ENCODE measurements at regions not wholly inside any gene's neighbourhood (a gene's known extent, or its start where the extent isn't known, plus 50 kb on each side); places are given as distances from the start of the nearest gene placed in this dataset.

GRCh38 chr7:23981314-23981713 is 271.3 kb downstream of the STK31 start:
- TF ChIP-seq, protein P1, sequence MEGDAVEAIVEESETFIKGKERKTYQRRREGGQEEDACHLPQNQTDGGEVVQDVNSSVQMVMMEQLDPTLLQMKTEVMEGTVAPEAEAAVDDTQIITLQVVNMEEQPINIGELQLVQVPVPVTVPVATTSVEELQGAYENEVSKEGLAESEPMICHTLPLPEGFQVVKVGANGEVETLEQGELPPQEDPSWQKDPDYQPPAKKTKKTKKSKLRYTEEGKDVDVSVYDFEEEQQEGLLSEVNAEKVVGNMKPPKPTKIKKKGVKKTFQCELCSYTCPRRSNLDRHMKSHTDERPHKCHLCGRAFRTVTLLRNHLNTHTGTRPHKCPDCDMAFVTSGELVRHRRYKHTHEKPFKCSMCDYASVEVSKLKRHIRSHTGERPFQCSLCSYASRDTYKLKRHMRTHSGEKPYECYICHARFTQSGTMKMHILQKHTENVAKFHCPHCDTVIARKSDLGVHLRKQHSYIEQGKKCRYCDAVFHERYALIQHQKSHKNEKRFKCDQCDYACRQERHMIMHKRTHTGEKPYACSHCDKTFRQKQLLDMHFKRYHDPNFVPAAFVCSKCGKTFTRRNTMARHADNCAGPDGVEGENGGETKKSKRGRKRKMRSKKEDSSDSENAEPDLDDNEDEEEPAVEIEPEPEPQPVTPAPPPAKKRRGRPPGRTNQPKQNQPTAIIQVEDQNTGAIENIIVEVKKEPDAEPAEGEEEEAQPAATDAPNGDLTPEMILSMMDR (IDR thresholded peaks at IDR 0.05 in 2 of 3, conservative IDR thresholded peaks at IDR 0.05 in 1 of 3; ENCODE audit: borderline replicate concordance in 1 of 3, insufficient read depth in 1 of 3, low read depth in 2 of 3, low read length in 2 of 3): no peak
- TF ChIP-seq POLR2A (IDR thresholded peaks at IDR 0.05; ENCODE audit: borderline replicate concordance, extremely low read depth, insufficient read depth, insufficient read length): no peak
- TF ChIP-seq ZFX (IDR thresholded peaks at IDR 0.05): no peak
- no peak for TF ChIP-seq POLR2AphosphoS5 (IDR thresholded peaks at IDR 0.05; ENCODE audit: low read depth, low read length)
- TF ChIP-seq SIN3A (IDR thresholded peaks at IDR 0.05; ENCODE audit: low read depth): no peak
- TF ChIP-seq SP1 (IDR thresholded peaks at IDR 0.05; ENCODE audit: low read depth): no peak
- no peak for TF ChIP-seq ZNF274 (IDR thresholded peaks at IDR 0.05; ENCODE audit: low read depth, low read length)
- TF ChIP-seq CEBPB (IDR thresholded peaks at IDR 0.05; ENCODE audit: low read depth): no peak
- TF ChIP-seq, protein P2, sequence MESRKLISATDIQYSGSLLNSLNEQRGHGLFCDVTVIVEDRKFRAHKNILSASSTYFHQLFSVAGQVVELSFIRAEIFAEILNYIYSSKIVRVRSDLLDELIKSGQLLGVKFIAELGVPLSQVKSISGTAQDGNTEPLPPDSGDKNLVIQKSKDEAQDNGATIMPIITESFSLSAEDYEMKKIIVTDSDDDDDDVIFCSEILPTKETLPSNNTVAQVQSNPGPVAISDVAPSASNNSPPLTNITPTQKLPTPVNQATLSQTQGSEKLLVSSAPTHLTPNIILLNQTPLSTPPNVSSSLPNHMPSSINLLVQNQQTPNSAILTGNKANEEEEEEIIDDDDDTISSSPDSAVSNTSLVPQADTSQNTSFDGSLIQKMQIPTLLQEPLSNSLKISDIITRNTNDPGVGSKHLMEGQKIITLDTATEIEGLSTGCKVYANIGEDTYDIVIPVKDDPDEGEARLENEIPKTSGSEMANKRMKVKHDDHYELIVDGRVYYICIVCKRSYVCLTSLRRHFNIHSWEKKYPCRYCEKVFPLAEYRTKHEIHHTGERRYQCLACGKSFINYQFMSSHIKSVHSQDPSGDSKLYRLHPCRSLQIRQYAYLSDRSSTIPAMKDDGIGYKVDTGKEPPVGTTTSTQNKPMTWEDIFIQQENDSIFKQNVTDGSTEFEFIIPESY (IDR thresholded peaks at IDR 0.05; ENCODE audit: extremely low read depth, insufficient replicate concordance, low read length): no peak
